ENCODE measurements at regions not wholly inside any gene's neighbourhood (a gene's known extent, or its start where the extent isn't known, plus 50 kb on each side); places are given as distances from the start of the nearest gene placed in this dataset.
A peak's percentile ranks its signal among the peaks of the same experiment; 100 is the strongest.

DNA sequence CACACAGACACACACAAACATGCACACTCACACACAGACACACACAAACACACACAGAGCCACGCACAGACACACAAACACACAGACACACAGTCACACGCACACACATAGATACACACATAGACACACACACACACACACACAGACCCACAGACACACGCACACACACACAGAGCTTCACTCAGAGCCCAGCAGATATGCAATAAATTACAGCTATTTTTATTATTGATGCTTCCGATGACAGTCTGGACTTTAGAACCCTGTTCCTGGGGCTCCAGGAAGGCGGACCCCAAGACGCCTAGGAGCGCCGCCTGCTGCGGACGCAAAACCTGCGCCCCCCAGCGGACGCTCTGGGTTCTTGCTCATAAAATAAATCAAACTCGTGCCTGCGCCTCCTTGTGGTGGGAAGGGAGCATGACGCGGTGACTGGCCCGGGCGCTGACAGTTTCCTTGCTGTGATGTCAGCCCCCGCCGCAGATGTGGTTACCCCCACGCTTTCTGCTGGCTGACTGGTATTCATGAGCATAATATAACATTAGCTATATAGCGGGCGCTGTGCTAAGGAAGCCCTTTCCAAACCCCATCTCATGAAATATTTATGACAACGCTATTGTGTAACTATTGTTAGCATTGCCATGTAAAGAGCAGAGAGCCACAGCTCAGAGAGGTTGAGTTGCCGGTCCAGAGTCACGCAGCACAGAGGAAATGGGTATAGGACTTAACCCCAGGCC lies 64.4 kb upstream of the TM9SF2 start:
- in situ Hi-C loops (cut with HindIII; ENCODE audit: low pct_ligation_motif_present, low pct_unique_long_range_greater_than_20kb, low sequenced_read_pairs): no loop called here
- peak; percentile 78 for DNase-seq

DNA sequence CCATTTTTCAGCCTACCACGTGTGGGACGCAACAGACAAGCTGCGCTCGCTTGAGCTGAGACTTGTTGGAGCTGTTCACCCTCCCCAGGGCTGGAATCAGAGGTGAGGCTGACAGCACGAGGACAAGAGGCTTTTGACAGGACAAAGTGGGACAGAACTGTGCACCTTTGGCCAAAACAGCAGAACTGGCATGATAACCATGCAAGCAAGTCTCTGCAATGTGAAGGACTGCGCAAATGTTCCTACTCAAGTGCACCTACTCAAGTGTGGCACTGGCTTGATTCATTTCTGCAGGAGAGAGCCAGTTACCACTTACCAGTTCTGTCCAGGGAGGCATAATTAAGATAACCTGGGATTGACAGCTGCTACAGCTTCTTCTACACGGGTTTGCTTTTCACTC lies 62.2 kb upstream of the TM9SF2 start:
- no peak for DNase-seq
- in situ Hi-C loops (cut with HindIII; ENCODE audit: low pct_ligation_motif_present, low pct_unique_long_range_greater_than_20kb, low sequenced_read_pairs): no loop called here

DNA sequence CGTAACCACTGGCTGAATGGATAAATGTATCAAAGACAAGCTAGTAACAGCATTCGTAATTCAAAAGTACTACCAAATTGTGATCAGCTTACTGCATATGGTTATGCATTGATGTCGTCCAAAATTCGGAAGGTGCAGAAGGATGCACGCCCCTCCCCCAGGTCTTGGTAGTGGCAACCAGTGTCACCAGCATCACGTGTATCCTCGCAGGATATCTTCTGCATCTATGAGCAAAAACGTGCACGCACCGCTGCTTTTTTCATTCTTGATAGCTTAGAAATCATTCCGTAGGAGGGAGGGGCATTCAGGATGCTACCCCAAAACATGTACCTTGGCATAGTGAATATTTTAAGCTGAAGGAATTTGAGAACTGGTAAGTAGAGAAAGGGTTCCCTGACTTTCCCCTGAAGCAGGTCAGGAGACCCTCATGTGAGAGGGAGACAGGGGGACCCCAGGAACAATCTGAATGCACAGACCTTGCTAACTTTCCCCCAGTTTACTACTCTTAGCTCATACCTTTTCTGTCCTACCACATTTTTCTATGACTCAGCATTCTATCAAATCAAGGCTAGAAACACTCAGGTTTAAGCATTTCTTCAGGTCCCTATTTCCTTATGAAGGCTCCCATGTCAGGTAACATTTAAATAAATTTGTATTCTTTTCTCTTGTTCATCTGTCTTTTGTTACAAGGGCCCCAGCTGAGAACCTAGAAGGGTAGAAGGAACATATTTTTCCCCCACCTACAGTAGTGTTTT lies 61.2 kb upstream of the TM9SF2 start:
- no peak for DNase-seq
- in situ Hi-C loops (cut with HindIII; ENCODE audit: low pct_ligation_motif_present, low pct_unique_long_range_greater_than_20kb, low sequenced_read_pairs): no loop called here

DNA sequence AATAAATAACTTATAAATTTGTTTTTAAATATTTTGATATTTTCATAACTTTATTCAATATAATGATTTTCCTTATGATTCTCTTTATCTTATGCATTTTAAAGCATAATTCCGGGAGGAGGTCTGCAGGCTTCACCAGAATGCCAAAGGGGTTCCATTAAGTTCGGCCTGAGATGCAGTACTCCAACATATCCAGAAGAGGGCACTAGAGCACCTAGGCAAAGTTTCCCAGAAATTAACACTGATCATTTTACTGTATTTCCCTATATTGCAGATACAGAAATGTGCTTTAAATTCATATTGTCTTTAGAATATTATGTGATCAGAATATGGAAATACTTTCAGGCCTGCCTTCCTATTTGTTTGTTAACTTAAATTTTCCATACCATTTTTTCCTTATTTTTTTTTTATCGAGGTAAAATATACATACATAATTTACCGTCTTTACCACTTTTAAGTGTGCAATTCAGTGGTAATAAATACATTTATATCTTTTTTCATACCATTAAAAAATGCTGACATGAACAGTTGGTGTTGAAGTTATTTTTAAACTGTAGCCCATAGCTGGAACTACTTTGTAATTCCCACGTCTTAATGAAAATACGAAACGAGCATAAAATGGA lies 58.9 kb upstream of the TM9SF2 start:
- in situ Hi-C loops (cut with HindIII; ENCODE audit: low pct_ligation_motif_present, low pct_unique_long_range_greater_than_20kb, low sequenced_read_pairs): no loop called here
- peak; percentile 53 for DNase-seq

DNA sequence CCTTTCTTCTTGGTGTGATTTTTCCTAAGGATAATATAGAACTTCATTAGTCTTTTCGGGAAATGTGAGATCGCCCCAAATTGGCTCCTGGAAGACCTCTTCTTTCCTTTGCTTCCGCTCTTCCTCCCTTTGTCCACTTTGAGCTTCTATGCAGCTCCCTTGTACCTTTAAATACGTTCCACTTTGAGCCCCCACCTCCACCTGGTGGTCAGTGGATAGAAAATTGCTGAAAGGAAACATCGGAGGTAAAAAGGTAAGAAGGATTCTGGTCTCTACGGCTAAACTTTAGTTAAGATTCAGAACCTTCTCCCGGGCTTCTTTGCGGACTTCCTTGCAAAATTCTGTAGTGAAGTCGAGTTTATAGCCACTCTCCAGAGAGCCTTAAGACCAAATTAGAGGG lies 55.0 kb upstream of the TM9SF2 start:
- DNase-seq: peak; percentile 7
- in situ Hi-C loops (cut with HindIII; ENCODE audit: low pct_ligation_motif_present, low pct_unique_long_range_greater_than_20kb, low sequenced_read_pairs): no loop called here

DNA sequence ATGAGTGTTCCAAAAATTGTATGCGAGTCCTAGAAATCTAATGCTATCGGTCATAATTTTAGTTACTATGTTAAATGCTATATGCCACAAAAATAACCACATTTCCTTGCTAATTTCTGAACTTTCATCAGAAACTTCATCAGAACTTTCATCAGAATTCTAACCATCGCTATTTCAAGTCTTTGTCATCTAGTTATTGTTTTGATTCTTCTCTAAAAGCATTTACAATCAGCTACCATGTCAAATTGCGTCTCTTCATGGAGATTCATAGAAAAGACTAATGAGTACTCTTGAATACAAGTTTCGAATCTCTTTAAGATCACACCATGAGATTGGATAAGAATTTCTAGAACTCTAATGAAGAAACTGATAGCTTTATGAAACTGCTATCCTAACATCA lies 52.7 kb upstream of the TM9SF2 start:
- DNase-seq: no peak
- in situ Hi-C loops (cut with HindIII; ENCODE audit: low pct_ligation_motif_present, low pct_unique_long_range_greater_than_20kb, low sequenced_read_pairs): no loop called here

DNA sequence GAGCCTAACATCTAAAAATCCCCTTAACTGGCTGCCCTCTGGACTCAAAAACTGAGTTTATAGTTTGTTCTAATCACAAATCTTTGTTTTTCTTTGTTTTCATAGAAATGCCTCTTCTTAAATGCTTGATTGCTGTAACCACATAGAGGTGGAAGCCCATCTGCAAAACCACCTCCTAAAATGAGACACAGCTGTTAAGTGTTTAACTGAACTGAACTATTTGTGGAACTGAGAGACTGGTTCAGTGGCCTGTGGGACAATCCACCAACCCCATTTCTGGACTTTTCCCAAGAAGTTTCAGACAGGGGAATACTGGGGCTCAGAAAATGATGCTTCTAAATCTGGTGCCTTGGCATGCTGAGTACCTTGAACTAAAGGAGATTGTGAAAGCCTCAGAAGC lies 50.9 kb upstream of the TM9SF2 start:
- no peak for DNase-seq
- in situ Hi-C loops (cut with HindIII; ENCODE audit: low pct_ligation_motif_present, low pct_unique_long_range_greater_than_20kb, low sequenced_read_pairs): no loop called here
